ENCODE measurements at regions not wholly inside any gene's neighbourhood (a gene's known extent, or its start where the extent isn't known, plus 50 kb on each side); places are given as distances from the start of the nearest gene placed in this dataset.

DNA sequence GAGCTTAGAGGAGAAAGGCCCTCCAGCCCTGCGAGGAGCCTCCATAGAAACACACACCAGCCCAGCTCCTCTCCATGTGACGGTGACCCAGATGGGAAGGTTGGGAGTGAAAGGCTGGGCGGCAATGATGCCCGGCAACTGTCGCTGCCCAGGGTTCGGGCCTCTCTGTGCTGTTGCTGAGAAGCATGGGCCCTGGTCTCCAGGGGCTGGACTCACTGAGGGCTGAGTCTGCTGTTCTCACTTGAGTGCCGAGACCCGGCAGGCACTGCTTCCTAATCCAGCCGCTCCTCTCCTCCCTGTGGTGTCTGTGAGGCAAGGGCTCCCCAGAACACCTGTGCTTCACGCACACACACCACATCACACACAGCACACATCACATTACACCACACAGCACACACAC, 493.6 kb downstream of the GADD45G start:
- FAIRE-seq (no peak), DNase-seq (ENCODE audit: low read depth in 1 of 2, low spot score in 2 of 2) (no peak)
- CTCF ChIA-PET (ENCODE audit: partially characterized antibody): interaction anchor here (0.8 to 7.3 kb wide), 23 partner anchors 11 to 534 kb away, joined by 3 to 84 read pairs (median 4); no protein-coding TSS in a partner anchor
- H2BK5ac ChIP-seq (ENCODE audit: low read depth, low read length): 0 out of 2 replicates have a peak overlapping the region, but pooled peaks have one; percentile 56
- peaks cover 0 to 7% of the 10 kb centered on the region in 2 experiments for H4K20me1 ChIP-seq (replicated peaks in 1 of 2; ENCODE audit: control insufficient read depth in 1 of 2, insufficient read depth in 2 of 2, low read length in 2 of 2)
- H2AK5ac ChIP-seq (ENCODE audit: low read depth, low read length): peak overlapping the region; percentile 100; the same call in 1 of the 2 replicates
- no peaks in the 10 kb centered on the region; a peak in 2 of 7 replicates for H3K27me3 ChIP-seq (replicated peaks in 1 of 4; ENCODE audit: control insufficient read depth in 3 of 4, extremely low read depth in 1 of 4, insufficient read depth in 3 of 4, low read length in 3 of 4)
- no peak overlapping the region for H3K56ac ChIP-seq (replicated peaks; ENCODE audit: insufficient read length, low read depth, low read length)
- peak overlapping the region; percentile 68; the same call in 1 of the 2 replicates for H4K8ac ChIP-seq (ENCODE audit: extremely low read depth, insufficient read depth, low read length)
- H3K9ac ChIP-seq (replicated peaks in 1 of 4; ENCODE audit: extremely low read depth in 1 of 4, low read depth in 3 of 4, low read length in 3 of 4): peak overlapping the region in 1 of 4 experiments; percentile 20; a peak in 1 of 7 replicates
- H3K9me3 ChIP-seq (ENCODE audit: insufficient read depth in 2 of 2, low read depth in 1 of 2, low read length in 1 of 2): no peaks in the 10 kb centered on the region
- no peak overlapping the region for H2BK120ac ChIP-seq (replicated peaks; ENCODE audit: low read depth, low read length)
- no peak overlapping the region for H3K23ac ChIP-seq (ENCODE audit: insufficient read length)
- POLR2A ChIA-PET (ENCODE audit: partially characterized antibody): interaction anchor here (1.0 kb wide), 2 partner anchors 420 to 495 kb away, joined by 3 to 4 read pairs; no protein-coding TSS in a partner anchor
- H4K91ac ChIP-seq (replicated peaks; ENCODE audit: insufficient read length, low read length): peak overlapping the region; percentile 79
- no peaks in the 10 kb centered on the region for H3K79me1 ChIP-seq (ENCODE audit: low read depth, low read length)
- 90% methylated on average over 6 of the region's 10 CpGs; no CpG with 5 or more reads in 1 of the 2 experiments for WGBS, 2 experiments (ENCODE audit: extremely low coverage in 1 of 2, insufficient coverage in 1 of 2, insufficient read length in 1 of 2, insufficient replicate concordance in 2 of 2, low coverage in 1 of 2, low lambda C conversion rate in 2 of 2, missing lambda C conversion rate in 1 of 2)
- no peak overlapping the region for H3K4me2 ChIP-seq (ENCODE audit: insufficient read depth in 1 of 2, low read depth in 2 of 2, low read length in 2 of 2)
- H2BK20ac ChIP-seq (ENCODE audit: low read length): peak overlapping the region; percentile 49; the same call in 1 of the 2 replicates
- peak overlapping the region; percentile 61 for H2BK15ac ChIP-seq (ENCODE audit: low read length)
- no peaks in the 10 kb centered on the region for H3K36me3 ChIP-seq (ENCODE audit: control insufficient read depth in 2 of 4, insufficient read depth in 4 of 4, low read length in 3 of 4)
- TF ChIP-seq TAF7 (optimal IDR thresholded peaks at IDR 0.05; ENCODE audit: borderline replicate concordance, low read depth, low read length): no peak
- TF ChIP-seq RNF2 (IDR thresholded peaks at IDR 0.05; ENCODE audit: borderline replicate concordance, low read depth, low read length, missing control alignments, poor library complexity, severe bottlenecking): no peak
- TF ChIP-seq, protein P1, sequence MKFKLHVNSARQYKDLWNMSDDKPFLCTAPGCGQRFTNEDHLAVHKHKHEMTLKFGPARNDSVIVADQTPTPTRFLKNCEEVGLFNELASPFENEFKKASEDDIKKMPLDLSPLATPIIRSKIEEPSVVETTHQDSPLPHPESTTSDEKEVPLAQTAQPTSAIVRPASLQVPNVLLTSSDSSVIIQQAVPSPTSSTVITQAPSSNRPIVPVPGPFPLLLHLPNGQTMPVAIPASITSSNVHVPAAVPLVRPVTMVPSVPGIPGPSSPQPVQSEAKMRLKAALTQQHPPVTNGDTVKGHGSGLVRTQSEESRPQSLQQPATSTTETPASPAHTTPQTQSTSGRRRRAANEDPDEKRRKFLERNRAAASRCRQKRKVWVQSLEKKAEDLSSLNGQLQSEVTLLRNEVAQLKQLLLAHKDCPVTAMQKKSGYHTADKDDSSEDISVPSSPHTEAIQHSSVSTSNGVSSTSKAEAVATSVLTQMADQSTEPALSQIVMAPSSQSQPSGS (IDR thresholded peaks at IDR 0.05; ENCODE audit: low read length): no peak
- no peak for TF ChIP-seq CTBP2 (IDR thresholded peaks at IDR 0.05; ENCODE audit: borderline replicate concordance, insufficient read depth, insufficient read length, low read length)
- no peak overlapping the region for H3K4ac ChIP-seq (replicated peaks; ENCODE audit: insufficient read length, low read depth, low read length)
- no peak overlapping the region for H2AFZ ChIP-seq (ENCODE audit: low read length)
- H3K4me3 ChIP-seq (ENCODE audit: extremely low read depth in 1 of 4, insufficient read depth in 2 of 4, low read depth in 3 of 4, low read length in 4 of 4): no peak overlapping the region
- H2BK12ac ChIP-seq (ENCODE audit: low read depth, low read length): peak overlapping the region; percentile 77; the same call in 1 of the 2 replicates
- H4K5ac ChIP-seq (ENCODE audit: insufficient read length, low read depth, low read length): no peak overlapping the region
- no peaks in the 10 kb centered on the region; a peak in 1 of 4 replicates for H3K79me2 ChIP-seq (ENCODE audit: control insufficient read depth in 1 of 2, insufficient read depth in 2 of 2, low read length in 2 of 2)
- H3K14ac ChIP-seq (ENCODE audit: insufficient read length): no peak overlapping the region
- peaks cover 8% of the 10 kb centered on the region; the same call in 1 of the 2 replicates for H3K23me2 ChIP-seq (ENCODE audit: low read depth, low read length)
- no peak overlapping the region for H3K27ac ChIP-seq (ENCODE audit: low read depth, low read length)
- peaks cover 0 to 3% (median 0%) of the 10 kb centered on the region in 4 experiments; a peak in 1 of 7 replicates for H3K4me1 ChIP-seq (replicated peaks in 1 of 4; ENCODE audit: control insufficient read depth in 3 of 4, insufficient read depth in 4 of 4, low read length in 3 of 4)
- H3K18ac ChIP-seq (ENCODE audit: extremely low read depth, low read length): no peak overlapping the region

Data from H1 (cell line).